Neural crest cell (in vitro differentiated cells): ENCODE measurements at regions not wholly inside any gene's neighbourhood (a gene's known extent, or its start where the extent isn't known, plus 50 kb on each side); places are given as distances from the start of the nearest gene placed in this dataset.

Source experiments
- DNase-seq: peaks from one replicate; pipeline ENCODE4 v3.0.0; 2021; ENCODE audit warnings: low read depth, mixed read lengths, low spot score
- H3K27ac Mint-ChIP-seq: one replicate; pipeline ENCODE4 v1.8.0; 2021; ENCODE audit warnings: mild to moderate bottlenecking, mixed read lengths; ENCODE audit not compliant: unreplicated experiment
- H3K27me3 Mint-ChIP-seq: 2 replicates; pipeline ENCODE4 v1.8.0; 2021; ENCODE audit warnings: low read depth, mild to moderate bottlenecking, mixed read lengths
- H3K36me3 Mint-ChIP-seq: 2 replicates; pipeline ENCODE4 v1.8.0; 2021; ENCODE audit warnings: low read depth, mild to moderate bottlenecking, mixed read lengths
- H3K4me1 Mint-ChIP-seq: 2 replicates; pipeline ENCODE4 v1.8.0; 2021; ENCODE audit warnings: mixed read lengths
- H3K4me3 Mint-ChIP-seq: one replicate; pipeline ENCODE4 v1.8.0; 2021; ENCODE audit warnings: mild to moderate bottlenecking, mixed read lengths
- H3K9me3 Mint-ChIP-seq: 2 replicates; pipeline ENCODE4 v1.8.0; 2021; ENCODE audit warnings: mixed read lengths
- TF ChIP-seq, protein P1 (sequence below): fragments of 200-600 bp; sonication (generic); conservative IDR thresholded peaks from 2 replicates; pipeline ENCODE4 v1.5.0; 2021; ENCODE audit warnings: antibody characterized with exemption, mild to moderate bottlenecking

DNA sequence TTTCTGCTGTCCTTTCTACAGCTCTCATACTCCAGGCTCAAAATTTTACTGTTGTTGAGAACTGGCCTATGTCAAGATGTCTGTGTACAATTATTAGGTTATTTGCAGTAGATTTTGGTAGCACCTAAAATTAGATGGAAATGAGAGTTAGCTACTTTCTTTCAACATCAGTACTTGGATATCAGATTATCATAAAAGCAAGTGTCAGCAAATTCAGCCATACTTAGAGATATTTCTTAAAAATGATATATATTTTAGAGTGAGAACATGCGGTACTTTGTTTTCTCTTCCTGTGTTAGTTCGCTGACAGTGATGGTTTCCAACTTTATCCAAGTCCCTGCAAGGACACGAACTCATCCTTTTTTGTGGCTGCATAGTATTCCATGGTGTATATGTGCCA is 351.8 kb upstream of the LRRC7 start:
- no peaks in the 10 kb centered on the region for H3K9me3 Mint-ChIP-seq
- no peak overlapping the region for H3K27ac Mint-ChIP-seq
- no peaks in the 10 kb centered on the region for H3K27me3 Mint-ChIP-seq
- TF ChIP-seq, protein P1, sequence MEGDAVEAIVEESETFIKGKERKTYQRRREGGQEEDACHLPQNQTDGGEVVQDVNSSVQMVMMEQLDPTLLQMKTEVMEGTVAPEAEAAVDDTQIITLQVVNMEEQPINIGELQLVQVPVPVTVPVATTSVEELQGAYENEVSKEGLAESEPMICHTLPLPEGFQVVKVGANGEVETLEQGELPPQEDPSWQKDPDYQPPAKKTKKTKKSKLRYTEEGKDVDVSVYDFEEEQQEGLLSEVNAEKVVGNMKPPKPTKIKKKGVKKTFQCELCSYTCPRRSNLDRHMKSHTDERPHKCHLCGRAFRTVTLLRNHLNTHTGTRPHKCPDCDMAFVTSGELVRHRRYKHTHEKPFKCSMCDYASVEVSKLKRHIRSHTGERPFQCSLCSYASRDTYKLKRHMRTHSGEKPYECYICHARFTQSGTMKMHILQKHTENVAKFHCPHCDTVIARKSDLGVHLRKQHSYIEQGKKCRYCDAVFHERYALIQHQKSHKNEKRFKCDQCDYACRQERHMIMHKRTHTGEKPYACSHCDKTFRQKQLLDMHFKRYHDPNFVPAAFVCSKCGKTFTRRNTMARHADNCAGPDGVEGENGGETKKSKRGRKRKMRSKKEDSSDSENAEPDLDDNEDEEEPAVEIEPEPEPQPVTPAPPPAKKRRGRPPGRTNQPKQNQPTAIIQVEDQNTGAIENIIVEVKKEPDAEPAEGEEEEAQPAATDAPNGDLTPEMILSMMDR = no peak
- no peaks in the 10 kb centered on the region for H3K36me3 Mint-ChIP-seq
- no peaks in the 10 kb centered on the region for H3K4me1 Mint-ChIP-seq
- DNase-seq = no peak
- H3K4me3 Mint-ChIP-seq = no peak overlapping the region

DNA sequence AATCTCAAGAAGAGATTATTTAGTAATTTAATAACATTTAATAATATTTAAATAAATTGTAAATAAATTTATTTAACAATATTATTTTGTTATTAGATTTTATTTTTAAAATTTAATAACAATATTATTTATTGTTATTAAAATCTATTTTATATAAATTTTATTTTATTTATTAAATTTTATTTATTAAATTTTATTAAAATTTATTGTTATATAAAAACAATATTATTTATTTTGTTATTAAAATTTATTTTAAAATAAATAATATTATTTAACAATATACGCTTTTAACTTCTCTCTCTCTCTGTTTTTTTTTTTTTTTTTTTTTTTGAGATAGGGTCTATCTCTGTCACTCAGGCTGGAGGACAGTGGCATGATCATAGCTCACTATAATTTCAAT is 347.1 kb upstream of the LRRC7 start:
- Mint-ChIP-seq H3K27ac (no peak overlapping the region), H3K9me3 (no peaks in the 10 kb centered on the region), H3K36me3 (no peaks in the 10 kb centered on the region), H3K4me1 (no peaks in the 10 kb centered on the region), H3K4me3 (no peak overlapping the region), H3K27me3 (no peaks in the 10 kb centered on the region)
- no peak for DNase-seq
- TF ChIP-seq, protein P1 = no peak

DNA sequence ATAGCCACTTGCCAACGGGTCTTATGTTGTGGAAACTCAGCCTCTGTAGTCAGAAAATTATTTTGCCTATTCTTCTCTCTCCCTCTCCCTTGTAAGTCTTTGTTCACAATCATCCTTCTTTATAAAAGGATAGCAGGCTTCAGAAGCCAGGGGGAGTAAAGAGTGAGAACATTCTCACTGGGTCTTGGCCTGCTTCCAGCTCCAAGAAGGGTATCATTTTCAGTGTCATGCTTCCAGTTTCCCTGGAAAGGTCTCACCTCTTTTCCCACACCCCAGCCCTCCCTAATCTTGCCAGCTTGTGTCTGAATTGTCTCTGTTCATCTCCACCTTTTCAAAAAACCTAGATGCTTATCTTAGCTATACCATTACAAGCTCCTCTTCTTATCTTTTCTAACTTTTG is 346.2 kb upstream of the LRRC7 start:
- no peak overlapping the region for H3K4me3 Mint-ChIP-seq
- H3K27ac Mint-ChIP-seq = no peak overlapping the region
- TF ChIP-seq, protein P1 = no peak
- H3K4me1 Mint-ChIP-seq = no peaks in the 10 kb centered on the region
- no peaks in the 10 kb centered on the region for H3K9me3 Mint-ChIP-seq
- H3K36me3 Mint-ChIP-seq = no peaks in the 10 kb centered on the region
- no peaks in the 10 kb centered on the region for H3K27me3 Mint-ChIP-seq
- DNase-seq = no peak

GRCh38 chr1:69223156-69223555 is 344.6 kb upstream of the LRRC7 start:
- H3K4me1 Mint-ChIP-seq = no peaks in the 10 kb centered on the region
- no peak overlapping the region for H3K4me3 Mint-ChIP-seq
- no peaks in the 10 kb centered on the region for H3K36me3 Mint-ChIP-seq
- TF ChIP-seq, protein P1 = no peak
- no peak overlapping the region for H3K27ac Mint-ChIP-seq
- DNase-seq = no peak
- H3K27me3 Mint-ChIP-seq = no peaks in the 10 kb centered on the region
- no peaks in the 10 kb centered on the region for H3K9me3 Mint-ChIP-seq

- H3K36me3 Mint-ChIP-seq = no peaks in the 10 kb centered on the region
- no peak overlapping the region for H3K27ac Mint-ChIP-seq
- H3K9me3 Mint-ChIP-seq = no peaks in the 10 kb centered on the region
- H3K4me1 Mint-ChIP-seq = no peaks in the 10 kb centered on the region
- H3K27me3 Mint-ChIP-seq = no peaks in the 10 kb centered on the region
- DNase-seq = no peak
- no peak overlapping the region for H3K4me3 Mint-ChIP-seq
- TF ChIP-seq, protein P1 = no peak
Observed at GRCh38 chr1:69228501-69228900, 339.2 kb upstream of the LRRC7 start.

DNA sequence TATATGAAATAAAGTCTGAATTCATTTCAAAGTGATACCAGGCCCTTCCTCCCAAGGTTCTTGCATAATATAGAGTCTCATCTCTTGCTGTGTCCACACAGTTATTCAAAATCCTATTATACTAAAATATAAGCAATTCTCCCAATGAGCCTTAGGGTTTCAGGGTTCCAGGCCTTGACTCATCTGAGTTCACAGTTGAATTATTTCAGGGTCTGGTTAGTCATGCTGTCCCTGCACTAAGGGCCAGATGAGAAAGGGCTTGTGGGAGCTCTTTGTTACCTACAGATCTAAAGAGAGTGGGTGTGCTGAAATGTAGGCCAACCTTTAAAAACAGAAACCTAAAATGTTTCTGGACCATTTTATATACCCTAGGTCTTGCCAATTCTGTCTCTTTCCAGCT is 337.5 kb upstream of the LRRC7 start:
- Mint-ChIP-seq H3K9me3 (no peaks in the 10 kb centered on the region), H3K4me1 (no peaks in the 10 kb centered on the region), H3K27ac (no peak overlapping the region), H3K36me3 (no peaks in the 10 kb centered on the region), H3K4me3 (no peak overlapping the region), H3K27me3 (no peaks in the 10 kb centered on the region)
- DNase-seq = no peak
- TF ChIP-seq, protein P1 = no peak
